Stimulated activated CD4-positive, alpha-beta T cell treated with anti-CD3 and anti-CD28 coated beads, TNF-alpha, amount 100 ng/mL, for 48 hours (primary cell): ENCODE measurements at regions not wholly inside any gene's neighbourhood (a gene's known extent, or its start where the extent isn't known, plus 50 kb on each side); places are given as distances from the start of the nearest gene placed in this dataset.
A peak's percentile ranks its signal among the peaks of the same experiment; 100 is the strongest.
"Not testable (repeated sequence)": the region's sequence is repeated elsewhere in the genome, so short reads cannot be mapped to it uniquely, and the experiment has no call there.

Experiments used
- DNase-seq, 3 donors: peaks; one replicate each; pipeline ENCODE4 v3.0.0-alpha.2; 2020; ENCODE audit warnings: low read depth in 3 of 3

DNA sequence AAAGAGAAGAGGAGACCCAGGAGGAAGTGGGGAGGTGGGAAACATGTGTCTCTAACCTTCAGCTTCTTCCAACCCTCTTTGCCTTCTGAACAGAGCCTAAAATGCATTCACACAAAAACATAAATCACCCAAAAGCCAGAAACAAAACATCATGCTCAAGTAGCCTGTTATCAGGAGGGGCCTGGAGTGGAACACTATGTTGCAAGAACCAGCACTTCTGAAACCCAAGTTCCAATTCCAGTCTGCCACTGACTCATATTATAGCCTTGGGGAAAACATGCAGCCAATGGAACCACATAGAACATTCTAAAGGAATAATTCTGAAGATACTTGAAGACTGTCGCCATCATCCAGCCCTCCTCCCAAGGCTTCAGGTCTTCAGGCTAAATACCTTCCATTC lies 169.8 kb upstream of the PLXNC1 start:
- DNase-seq, result no peak

- no peak for DNase-seq
Measured at GRCh38 chr12:93979189-93979588, 169.2 kb upstream of the PLXNC1 start.

- no peak for DNase-seq
Measured at GRCh38 chr12:93980711-93981110, 167.7 kb upstream of the PLXNC1 start.

DNA sequence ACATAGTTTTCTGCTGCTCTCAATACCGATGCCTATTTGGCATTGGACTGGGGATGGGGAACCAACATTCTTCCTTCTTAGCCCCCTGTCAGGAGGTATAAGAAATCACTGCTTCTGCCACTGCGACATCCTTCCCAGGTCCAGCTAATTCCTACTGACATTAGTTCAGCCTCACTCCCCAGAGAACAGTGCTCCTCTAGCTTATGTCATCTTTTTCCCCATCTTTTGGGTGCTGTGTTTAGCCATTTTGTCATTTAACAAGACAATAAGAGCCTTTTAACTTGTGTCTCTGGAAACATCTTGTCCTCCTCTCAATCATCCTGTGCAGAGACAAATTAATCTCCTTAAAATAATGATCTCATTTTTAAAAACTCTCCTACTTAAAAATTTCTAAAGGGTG lies 167.0 kb upstream of the PLXNC1 start:
- no peak for DNase-seq

DNA sequence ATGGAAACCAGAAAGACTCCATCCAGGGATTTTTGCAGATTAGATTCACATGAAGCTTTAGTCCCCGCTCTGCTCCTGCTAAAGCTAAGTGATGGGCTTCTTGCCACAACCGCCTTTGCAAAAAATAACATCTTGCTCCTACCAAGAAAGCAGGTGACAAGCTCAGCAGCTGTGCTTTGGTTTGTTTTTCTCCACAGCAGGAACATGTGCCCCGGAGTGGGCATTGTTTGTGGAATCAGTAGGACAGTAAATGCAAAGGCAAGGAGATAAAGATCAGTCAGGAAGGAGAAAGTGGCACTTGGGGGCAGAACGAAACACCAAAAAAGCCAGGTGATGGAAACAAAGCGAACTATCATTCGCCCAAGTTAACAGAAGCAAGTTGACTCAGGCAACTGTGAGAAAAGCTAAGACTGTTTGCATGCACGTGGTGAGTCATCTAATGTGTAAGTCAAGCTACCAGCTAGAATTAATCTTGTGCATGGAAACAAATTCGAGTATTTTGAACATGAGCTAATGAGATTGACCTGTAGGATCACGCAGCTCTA lies 165.5 kb upstream of the PLXNC1 start:
- DNase-seq, result peak in 1 of 3 donors; percentile 8

DNA sequence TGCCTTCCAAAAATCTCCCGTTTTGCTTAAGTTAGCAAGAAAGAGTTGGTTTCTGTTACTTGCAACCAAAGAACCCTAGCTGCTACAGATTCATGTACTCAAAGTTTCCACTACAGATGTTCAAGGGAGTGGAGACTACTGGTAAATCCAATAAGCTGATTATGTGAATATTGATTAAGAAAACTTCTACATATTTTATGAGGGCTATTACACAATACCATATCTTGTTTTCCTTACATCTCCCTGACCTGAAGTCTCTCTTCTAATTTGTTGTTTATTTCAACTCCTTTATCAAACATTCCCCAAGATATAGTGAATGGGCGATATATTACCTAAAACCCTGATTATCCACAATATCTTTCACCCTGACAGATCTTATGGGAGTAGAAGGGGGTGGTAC lies 164.4 kb upstream of the PLXNC1 start:
- no peak for DNase-seq

DNA sequence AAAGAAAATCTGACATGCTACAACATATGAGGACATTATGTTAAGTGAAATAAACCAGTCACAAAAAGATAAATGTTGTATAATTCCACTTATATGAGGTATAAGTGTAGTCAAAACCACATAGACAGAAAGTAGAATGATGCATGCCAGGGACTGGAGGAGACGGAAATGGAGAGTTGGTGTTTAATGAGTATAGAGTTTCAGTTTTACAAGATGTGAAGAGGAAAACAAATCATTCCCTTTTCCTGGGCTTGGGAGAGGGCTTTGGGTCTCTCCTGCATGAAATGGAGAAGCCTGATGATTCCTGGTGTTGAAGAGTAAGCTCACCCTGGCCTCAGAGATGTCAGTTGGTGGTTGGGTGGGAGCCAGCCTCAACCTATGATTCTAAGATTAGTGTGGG lies 158.4 kb upstream of the PLXNC1 start:
- no peak for DNase-seq

DNA sequence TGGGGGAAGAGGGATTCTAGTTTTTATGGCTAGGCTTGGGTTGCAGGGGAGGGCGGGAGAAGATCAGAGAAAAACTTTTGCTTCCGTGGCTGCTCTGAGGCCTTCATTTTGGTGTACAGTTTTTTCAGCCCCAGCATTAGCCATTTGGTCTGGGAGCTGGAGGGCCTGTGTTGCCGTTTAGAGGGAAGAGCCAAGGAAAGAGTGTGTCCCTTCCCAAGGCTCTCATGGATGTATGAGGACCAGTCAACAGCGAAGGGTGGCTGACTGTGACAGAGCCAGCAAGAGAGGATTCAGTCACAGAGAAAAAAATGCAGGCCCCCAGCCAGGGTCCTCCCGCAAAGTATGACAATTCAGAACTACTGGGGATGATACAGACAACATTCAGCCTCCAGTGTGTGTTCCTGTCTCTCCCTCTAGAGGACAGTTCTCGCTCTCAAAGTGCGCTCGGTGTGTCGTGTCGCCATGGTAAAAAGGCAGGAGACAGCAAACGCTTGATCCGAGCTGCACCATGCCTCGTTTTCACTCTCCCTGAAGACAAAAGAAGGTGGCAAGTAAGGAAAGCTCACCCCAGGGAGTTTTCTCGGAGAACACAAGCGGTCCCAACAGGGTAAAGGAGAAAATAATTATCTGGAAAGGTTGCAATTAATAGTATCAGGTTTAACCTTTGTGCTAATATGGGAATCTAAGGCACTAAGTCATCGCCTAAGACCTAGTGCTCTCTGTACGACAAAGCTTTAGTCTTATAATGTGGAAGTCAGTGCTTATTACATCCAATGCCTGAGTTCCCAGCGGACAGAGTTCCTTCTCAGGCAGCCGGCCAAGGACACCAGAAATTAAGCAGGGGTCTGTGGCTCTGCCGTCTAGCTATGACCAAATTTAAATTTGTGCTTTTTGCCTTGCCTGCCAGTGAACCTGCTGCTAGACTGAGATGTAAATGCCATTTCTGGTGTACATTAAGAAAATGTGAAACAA lies 157.3 kb upstream of the PLXNC1 start:
- DNase-seq, result no peak

GRCh38 chr12:93991829-93992461 lies 156.4 kb upstream of the PLXNC1 start:
- DNase-seq, result no peak

DNA sequence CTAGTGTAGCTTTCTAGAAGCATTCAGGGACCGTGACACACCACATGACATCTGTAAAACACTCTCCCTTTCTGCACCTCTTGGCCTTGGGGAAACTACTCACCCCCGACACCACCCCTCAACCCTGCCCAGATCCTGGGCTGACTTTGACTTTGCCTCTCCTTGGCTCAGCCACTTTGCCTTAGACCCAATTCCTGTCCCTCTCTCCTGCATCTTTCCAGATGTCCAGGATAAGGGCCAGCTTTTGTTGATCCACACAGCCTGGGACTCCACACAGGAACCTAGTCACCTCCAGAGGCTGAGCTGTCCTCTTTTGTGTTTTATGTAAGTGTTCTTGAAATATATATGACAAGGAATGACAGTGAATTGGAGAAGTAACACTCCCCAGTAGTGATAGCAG lies 153.7 kb upstream of the PLXNC1 start:
- no peak for DNase-seq

GRCh38 chr12:93996321-93996720 lies 152.1 kb upstream of the PLXNC1 start:
- no peak for DNase-seq

- no peak for DNase-seq
Measured at GRCh38 chr12:94001691-94002090, 146.7 kb upstream of the PLXNC1 start.

DNA sequence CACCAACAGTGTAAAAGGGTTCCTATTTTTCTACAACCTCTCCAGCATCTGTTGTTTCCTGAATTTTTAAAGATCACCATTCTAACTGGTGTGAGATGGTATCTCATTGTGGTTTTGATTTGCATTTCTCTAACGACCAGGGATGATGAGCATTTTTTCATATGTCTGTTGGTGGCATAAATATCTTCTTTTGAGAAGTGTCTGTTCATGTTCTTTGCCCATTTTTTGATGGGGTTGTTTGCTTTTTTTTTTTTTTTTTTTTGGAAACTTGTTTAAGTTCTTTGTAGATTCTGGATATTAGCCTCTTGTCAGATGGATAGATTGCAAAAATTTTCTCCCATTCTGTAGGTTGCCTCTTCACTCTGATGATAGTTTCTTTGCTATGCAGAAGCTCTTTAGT lies 145.5 kb upstream of the PLXNC1 start:
- DNase-seq, result not testable (repeated sequence)

DNA sequence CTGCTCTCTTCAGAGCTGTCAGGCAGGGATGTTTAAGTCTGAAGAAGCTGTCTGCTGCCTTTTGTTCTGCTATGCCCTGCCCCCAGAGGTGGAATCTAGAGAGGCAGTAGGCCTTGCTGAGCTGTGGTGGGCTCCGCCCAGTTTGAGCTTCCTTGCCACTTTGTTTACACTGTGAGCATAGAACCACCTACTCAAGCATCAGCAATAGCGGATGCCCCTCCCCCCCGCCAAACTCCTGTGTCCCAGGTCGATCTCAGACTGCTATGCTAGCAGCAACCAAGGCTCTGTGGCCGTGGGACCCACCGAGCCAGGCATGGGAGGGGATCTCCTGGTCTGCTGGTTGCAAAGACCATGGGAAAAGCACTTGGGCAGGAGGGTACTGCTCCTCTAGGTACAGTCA lies 140.5 kb upstream of the PLXNC1 start:
- peak in 1 of 3 donors; percentile 10 for DNase-seq

GRCh38 chr12:94010307-94010706 lies 138.1 kb upstream of the PLXNC1 start:
- no peak for DNase-seq

DNA sequence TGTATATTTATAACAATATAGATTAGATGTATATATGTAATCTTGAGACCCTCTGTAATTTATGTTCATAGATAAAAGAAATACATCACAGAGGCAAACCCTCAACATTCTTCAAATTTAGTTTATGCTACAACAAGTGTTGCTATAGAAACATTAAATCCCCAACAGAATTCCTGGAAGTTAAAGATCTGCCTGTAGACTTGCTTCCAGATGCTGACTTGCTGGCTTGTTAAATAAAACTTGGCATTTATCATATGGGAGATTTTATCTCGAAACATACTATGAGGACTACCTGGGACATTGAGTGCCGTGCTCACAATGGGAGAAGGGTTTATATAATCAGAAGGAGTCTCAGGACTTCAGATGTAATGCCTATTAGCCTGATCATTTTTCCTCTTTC lies 136.3 kb upstream of the PLXNC1 start:
- no peak for DNase-seq

DNA sequence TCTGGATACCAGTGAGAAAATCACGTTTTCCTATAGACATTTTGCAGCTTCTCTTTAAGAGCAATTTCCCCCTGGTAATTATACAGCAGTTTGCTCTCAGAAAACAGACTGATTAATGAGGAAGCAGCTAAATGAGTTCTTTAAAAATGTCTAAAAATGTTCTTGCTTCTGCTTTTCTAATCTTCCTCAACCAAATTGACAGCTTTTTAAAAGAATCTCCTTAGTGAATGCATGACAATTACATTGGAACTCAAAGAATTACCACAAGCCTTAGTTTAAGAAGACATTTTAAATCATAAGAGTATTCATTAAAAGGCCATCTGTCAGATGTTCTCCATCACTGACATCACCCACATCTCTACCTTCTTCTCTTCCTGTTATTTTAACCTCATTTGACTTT lies 135.8 kb upstream of the PLXNC1 start:
- DNase-seq, result no peak

- not testable (repeated sequence) for DNase-seq
Measured at GRCh38 chr12:94017247-94017646, 131.1 kb upstream of the PLXNC1 start.

- no peak for DNase-seq
Measured at GRCh38 chr12:94020335-94020734, 128.0 kb upstream of the PLXNC1 start.

DNA sequence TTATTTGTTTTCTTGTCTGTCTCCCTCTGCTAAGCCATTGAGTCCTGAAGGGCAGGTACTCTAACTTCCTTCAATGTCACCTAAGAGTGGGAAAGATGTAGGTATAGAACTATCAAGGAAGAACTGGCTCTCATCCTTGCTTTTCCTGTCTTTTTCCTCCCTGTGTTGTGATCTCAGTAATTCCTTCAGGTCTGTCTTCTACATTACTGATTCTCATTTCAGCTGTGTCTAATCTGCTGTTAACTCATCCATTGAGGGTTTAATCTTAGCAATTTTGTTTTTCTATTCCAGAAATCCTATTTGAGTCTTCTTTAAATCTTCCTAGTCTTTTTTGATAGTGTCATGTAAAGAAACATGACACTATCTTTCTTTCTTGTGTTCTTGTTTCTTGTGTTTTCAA lies 124.5 kb upstream of the PLXNC1 start:
- no peak for DNase-seq

GRCh38 chr12:94025068-94025467 lies 123.3 kb upstream of the PLXNC1 start:
- DNase-seq, result no peak

DNA sequence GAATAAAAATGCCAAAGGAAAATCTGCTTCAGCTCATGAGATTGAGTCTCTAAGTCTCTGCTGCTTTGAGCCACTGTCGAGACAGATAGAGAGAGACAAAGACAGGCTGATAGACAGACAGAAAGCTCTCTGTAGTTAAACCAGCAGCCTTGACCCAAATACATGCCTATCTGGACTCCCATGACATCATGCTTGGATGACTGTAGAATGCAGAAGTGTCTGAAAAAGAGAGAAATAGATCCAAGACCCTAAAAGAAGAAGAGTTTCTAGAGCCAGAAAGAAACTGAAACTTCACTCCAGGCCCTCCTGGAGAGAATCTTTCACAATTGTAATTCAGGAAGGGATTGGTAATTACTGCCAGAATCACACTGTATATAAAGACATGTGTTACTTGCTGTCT lies 122.6 kb upstream of the PLXNC1 start:
- no peak for DNase-seq

- no peak for DNase-seq
Measured at GRCh38 chr12:94026596-94026995, 121.8 kb upstream of the PLXNC1 start.
